Panc1 (cell line): ENCODE measurements at regions not wholly inside any gene's neighbourhood (a gene's known extent, or its start where the extent isn't known, plus 50 kb on each side); places are given as distances from the start of the nearest gene placed in this dataset.

Experiments
- ATAC-seq: fragments of 200-7000 bp; cut with Tn5 transposase; 2 replicates; pipeline ENCODE4 v1.9.1; 2020; ENCODE audit warnings: mild to moderate bottlenecking, moderate library complexity
- BruUV-seq: library from RNA; stranded (reverse); fragments of 400-500 nt; replicated peaks from 2 replicates; lab custom pipeline; 2021; lab: Mats Ljungman, UMichigan
- CTCF ChIA-PET: fragments of 300-600 bp; sonication (Branson Sonifier 250); formaldehyde crosslinking; loops from one replicate; lab custom pipeline; 2022; ENCODE audit warnings: antibody characterized with exemption; lab: Charles Lee
- POLR2A ChIA-PET: fragments of 300-600 bp; sonication (Branson Sonifier 250); formaldehyde crosslinking; loops from one replicate; lab custom pipeline; 2022; ENCODE audit warnings: antibody characterized with exemption; lab: Charles Lee
- DNase-seq: peaks from one replicate; pipeline ENCODE4 v3.0.0-alpha.2; 2010; ENCODE audit warnings: low read depth, low spot score
- H3K27ac ChIP-seq: 2 replicates; pipeline ENCODE4 v1.5.1; 2011; ENCODE audit warnings: mild to moderate bottlenecking, low read length, inconsistent platforms
- H3K27me3 ChIP-seq: fragments of 200-500 bp; sonication (Bioruptor generic); 2 replicates; pipeline ENCODE4 v1.6.0; 2014; ENCODE audit warnings: low read length, inconsistent platforms; ENCODE audit not compliant: control insufficient read depth, insufficient read depth
- H3K36me3 ChIP-seq: fragments of 200-500 bp; sonication (Bioruptor generic); 2 replicates; pipeline ENCODE4 v1.5.1; 2014; ENCODE audit warnings: inconsistent platforms, mild to moderate bottlenecking, low read length, moderate library complexity; ENCODE audit not compliant: control insufficient read depth, insufficient read depth
- H3K4me1 ChIP-seq: 2 replicates; pipeline ENCODE4 v1.5.1; 2011; ENCODE audit warnings: inconsistent platforms, mild to moderate bottlenecking, low read length, moderate library complexity; ENCODE audit not compliant: control insufficient read depth, insufficient read depth
- H3K4me3 ChIP-seq, 2 experiments: 2 replicates each; pipeline ENCODE4 v1.5.1; 2011 to 2012; ENCODE audit warnings: low read depth in 2 of 2, low read length in 2 of 2, mild to moderate bottlenecking in 2 of 2, inconsistent platforms in 1 of 2, moderate library complexity in 1 of 2
- H3K9me3 ChIP-seq: fragments of 200-500 bp; sonication (Bioruptor generic); 2 replicates; pipeline ENCODE4 v1.5.1; 2014; ENCODE audit warnings: low read depth, mild to moderate bottlenecking, inconsistent platforms, low read length, moderate library complexity; ENCODE audit not compliant: control insufficient read depth, insufficient read depth
- POLR2AphosphoS5 ChIP-seq: IDR thresholded peaks from 2 replicates; pipeline ENCODE4 v1.6.1; 2012; ENCODE audit warnings: mild to moderate bottlenecking, low read depth, low read length, moderate library complexity
- SIN3A ChIP-seq: IDR thresholded peaks from 2 replicates; pipeline ENCODE4 v1.6.1; 2012; ENCODE audit warnings: low read depth, mild to moderate bottlenecking, low read length, moderate library complexity, borderline replicate concordance; ENCODE audit not compliant: insufficient read depth
- TCF7L2 ChIP-seq: IDR thresholded peaks from 2 replicates; pipeline ENCODE4 v1.6.1; 2011; ENCODE audit warnings: mild to moderate bottlenecking, low read depth, low read length, inconsistent platforms
- in situ Hi-C: cut with HindIII; loops from 2 replicates; pipeline ENCODE4 v1.10.0; 2016; ENCODE audit warnings: low sequenced_read_pairs, low pct_unique_long_range_greater_than_20kb
- intact Hi-C: fragments of 100-400 bp; cut with micrococcal nuclease; formaldehyde crosslinking; loops from one replicate; pipeline ENCODE4 v1.10.0; 2022; ENCODE audit not compliant: unreplicated experiment
- TF ChIP-seq, protein P1 (sequence below), 2 experiments: IDR thresholded peaks; 2 replicates each; pipeline ENCODE4 v1.6.1; 2011 to 2012; ENCODE audit warnings: low read depth in 2 of 2, control low read depth in 1 of 2, low read length in 1 of 2, mild to moderate bottlenecking in 1 of 2, moderate library complexity in 1 of 2; ENCODE audit not compliant: insufficient read depth in 1 of 2
- TF ChIP-seq, protein P2 (sequence below): fragments of 450-650 bp; IDR thresholded peaks from 2 replicates; pipeline ENCODE4 v1.5.1; 2017; ENCODE audit warnings: mild to moderate bottlenecking

DNA sequence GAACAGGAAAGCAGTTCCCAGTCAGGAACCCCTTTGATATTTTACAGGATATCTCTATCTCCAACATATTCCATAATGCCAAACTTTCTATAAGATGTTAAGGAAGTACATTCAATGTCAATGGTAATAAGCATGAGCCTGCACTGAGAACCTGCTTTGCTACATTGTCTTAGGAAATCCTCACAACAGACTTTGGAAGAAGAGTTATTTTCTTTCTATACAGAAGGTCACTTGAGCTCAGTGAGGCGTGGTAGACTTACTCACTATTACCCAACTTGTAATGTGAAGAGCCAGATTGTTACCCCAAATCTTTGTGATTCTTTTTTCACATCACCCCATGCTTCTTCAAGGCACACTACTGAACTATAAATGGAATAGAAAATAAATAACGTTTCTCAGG, 435.9 kb downstream of the DNAH5 start:
- DNase-seq, result no peak
- CTCF ChIA-PET, result no interaction called here
- intact Hi-C loops (no loop called here), in situ Hi-C loops (no loop called here)
- ATAC-seq, result no peak
- H3K27ac ChIP-seq, result no peak overlapping the region
- no peak overlapping the region for H3K4me3 ChIP-seq
- H3K4me1 ChIP-seq, result no peaks in the 10 kb centered on the region
- H3K36me3 ChIP-seq, result no peaks in the 10 kb centered on the region
- H3K9me3 ChIP-seq, result no peaks in the 10 kb centered on the region
- no TSS peak for BruUV-seq
- H3K27me3 ChIP-seq, result no peaks in the 10 kb centered on the region; the same call in 1 of the 2 replicates
- no peak for TF ChIP-seq TCF7L2
- TF ChIP-seq, protein P1, sequence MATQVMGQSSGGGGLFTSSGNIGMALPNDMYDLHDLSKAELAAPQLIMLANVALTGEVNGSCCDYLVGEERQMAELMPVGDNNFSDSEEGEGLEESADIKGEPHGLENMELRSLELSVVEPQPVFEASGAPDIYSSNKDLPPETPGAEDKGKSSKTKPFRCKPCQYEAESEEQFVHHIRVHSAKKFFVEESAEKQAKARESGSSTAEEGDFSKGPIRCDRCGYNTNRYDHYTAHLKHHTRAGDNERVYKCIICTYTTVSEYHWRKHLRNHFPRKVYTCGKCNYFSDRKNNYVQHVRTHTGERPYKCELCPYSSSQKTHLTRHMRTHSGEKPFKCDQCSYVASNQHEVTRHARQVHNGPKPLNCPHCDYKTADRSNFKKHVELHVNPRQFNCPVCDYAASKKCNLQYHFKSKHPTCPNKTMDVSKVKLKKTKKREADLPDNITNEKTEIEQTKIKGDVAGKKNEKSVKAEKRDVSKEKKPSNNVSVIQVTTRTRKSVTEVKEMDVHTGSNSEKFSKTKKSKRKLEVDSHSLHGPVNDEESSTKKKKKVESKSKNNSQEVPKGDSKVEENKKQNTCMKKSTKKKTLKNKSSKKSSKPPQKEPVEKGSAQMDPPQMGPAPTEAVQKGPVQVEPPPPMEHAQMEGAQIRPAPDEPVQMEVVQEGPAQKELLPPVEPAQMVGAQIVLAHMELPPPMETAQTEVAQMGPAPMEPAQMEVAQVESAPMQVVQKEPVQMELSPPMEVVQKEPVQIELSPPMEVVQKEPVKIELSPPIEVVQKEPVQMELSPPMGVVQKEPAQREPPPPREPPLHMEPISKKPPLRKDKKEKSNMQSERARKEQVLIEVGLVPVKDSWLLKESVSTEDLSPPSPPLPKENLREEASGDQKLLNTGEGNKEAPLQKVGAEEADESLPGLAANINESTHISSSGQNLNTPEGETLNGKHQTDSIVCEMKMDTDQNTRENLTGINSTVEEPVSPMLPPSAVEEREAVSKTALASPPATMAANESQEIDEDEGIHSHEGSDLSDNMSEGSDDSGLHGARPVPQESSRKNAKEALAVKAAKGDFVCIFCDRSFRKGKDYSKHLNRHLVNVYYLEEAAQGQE (IDR thresholded peaks at IDR 0.05; ENCODE audit: insufficient read depth in 1 of 2, low read depth in 2 of 2, low read length in 1 of 2), result no peak
- TF ChIP-seq, protein P2, sequence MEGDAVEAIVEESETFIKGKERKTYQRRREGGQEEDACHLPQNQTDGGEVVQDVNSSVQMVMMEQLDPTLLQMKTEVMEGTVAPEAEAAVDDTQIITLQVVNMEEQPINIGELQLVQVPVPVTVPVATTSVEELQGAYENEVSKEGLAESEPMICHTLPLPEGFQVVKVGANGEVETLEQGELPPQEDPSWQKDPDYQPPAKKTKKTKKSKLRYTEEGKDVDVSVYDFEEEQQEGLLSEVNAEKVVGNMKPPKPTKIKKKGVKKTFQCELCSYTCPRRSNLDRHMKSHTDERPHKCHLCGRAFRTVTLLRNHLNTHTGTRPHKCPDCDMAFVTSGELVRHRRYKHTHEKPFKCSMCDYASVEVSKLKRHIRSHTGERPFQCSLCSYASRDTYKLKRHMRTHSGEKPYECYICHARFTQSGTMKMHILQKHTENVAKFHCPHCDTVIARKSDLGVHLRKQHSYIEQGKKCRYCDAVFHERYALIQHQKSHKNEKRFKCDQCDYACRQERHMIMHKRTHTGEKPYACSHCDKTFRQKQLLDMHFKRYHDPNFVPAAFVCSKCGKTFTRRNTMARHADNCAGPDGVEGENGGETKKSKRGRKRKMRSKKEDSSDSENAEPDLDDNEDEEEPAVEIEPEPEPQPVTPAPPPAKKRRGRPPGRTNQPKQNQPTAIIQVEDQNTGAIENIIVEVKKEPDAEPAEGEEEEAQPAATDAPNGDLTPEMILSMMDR, result no peak
- POLR2A ChIA-PET, result no interaction called here

DNA sequence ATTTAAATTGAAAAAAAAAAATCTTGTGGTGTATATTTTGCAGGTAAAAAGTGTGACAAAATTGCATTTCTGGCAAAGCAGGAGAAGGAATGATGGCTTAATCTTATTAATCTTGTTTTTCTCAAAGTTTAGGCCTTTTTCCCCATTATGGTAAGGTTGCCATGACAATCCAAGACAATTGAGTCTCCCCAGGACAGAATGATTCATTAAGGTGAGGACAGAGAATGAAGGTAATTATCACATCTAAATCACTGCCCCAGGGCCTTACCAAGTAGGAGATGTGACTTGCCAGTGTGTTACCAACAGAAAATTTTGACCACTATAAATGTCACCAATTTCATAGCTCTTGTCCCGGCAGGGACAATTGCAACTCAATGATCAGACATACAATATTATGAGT, 439.2 kb downstream of the DNAH5 start:
- POLR2A ChIA-PET, result no interaction called here
- no peaks in the 10 kb centered on the region for H3K36me3 ChIP-seq
- no peaks in the 10 kb centered on the region; the same call in 1 of the 2 replicates for H3K27me3 ChIP-seq
- no peak overlapping the region for H3K27ac ChIP-seq
- BruUV-seq, result no TSS peak
- no peak overlapping the region for H3K4me3 ChIP-seq
- ATAC-seq (no peak), DNase-seq (no peak)
- CTCF ChIA-PET, result no interaction called here
- H3K9me3 ChIP-seq, result no peaks in the 10 kb centered on the region
- in situ Hi-C loops (no loop called here), intact Hi-C loops (no loop called here)
- TF ChIP-seq TCF7L2, result no peak
- no peak for TF ChIP-seq SIN3A
- TF ChIP-seq, protein P1 (IDR thresholded peaks at IDR 0.05; ENCODE audit: insufficient read depth in 1 of 2, low read depth in 2 of 2, low read length in 1 of 2), result no peak
- no peak for TF ChIP-seq POLR2AphosphoS5
- TF ChIP-seq, protein P2, result no peak
- H3K4me1 ChIP-seq, result no peaks in the 10 kb centered on the region
